ENCODE measurements at regions not wholly inside any gene's neighbourhood (a gene's known extent, or its start where the extent isn't known, plus 50 kb on each side); places are given as distances from the start of the nearest gene placed in this dataset.

DNA sequence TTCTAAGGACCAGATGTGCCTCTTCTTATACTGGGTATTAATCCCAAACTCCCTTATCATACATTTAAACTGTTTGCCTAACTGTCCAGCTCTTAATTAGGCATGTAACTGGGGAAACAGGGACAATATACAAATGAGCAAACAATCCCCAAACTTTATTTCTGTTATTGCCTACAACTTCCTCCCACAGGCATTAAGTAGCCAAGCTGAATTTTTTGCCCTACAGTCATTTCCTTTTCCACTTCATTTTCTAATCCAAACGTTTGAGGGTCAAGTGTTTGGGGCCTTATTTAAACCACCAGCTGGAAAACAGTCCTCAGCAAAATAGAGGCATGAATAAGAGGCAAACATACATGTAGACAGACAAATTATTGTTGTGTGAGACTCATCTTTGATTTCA, 77.4 kb upstream of the CCL2 start:
- H3K4me1 Mint-ChIP-seq: no peaks in the 10 kb centered on the region
- H3K9me3 Mint-ChIP-seq: no peaks in the 10 kb centered on the region
- H3K36me3 Mint-ChIP-seq: no peaks in the 10 kb centered on the region
- peaks cover 1 to 4% (median 4%) of the 10 kb centered on the region in 3 donors for H3K27me3 Mint-ChIP-seq (ENCODE audit: low read depth in 3 of 3)
- no peak overlapping the region for H3K4me3 Mint-ChIP-seq
- DNase-seq: no peak
- no peak overlapping the region for H3K27ac Mint-ChIP-seq

- H3K9me3 Mint-ChIP-seq: no peaks in the 10 kb centered on the region
- no peak for DNase-seq
- no peaks in the 10 kb centered on the region for H3K4me1 Mint-ChIP-seq
- H3K27ac Mint-ChIP-seq: no peak overlapping the region
- H3K36me3 Mint-ChIP-seq: no peaks in the 10 kb centered on the region
- peaks cover 3 to 4% (median 4%) of the 10 kb centered on the region in 3 donors for H3K27me3 Mint-ChIP-seq (ENCODE audit: low read depth in 3 of 3)
- H3K4me3 Mint-ChIP-seq: no peak overlapping the region
Observed at GRCh38 chr17:34178092-34178491, 77.0 kb upstream of the CCL2 start.

DNA sequence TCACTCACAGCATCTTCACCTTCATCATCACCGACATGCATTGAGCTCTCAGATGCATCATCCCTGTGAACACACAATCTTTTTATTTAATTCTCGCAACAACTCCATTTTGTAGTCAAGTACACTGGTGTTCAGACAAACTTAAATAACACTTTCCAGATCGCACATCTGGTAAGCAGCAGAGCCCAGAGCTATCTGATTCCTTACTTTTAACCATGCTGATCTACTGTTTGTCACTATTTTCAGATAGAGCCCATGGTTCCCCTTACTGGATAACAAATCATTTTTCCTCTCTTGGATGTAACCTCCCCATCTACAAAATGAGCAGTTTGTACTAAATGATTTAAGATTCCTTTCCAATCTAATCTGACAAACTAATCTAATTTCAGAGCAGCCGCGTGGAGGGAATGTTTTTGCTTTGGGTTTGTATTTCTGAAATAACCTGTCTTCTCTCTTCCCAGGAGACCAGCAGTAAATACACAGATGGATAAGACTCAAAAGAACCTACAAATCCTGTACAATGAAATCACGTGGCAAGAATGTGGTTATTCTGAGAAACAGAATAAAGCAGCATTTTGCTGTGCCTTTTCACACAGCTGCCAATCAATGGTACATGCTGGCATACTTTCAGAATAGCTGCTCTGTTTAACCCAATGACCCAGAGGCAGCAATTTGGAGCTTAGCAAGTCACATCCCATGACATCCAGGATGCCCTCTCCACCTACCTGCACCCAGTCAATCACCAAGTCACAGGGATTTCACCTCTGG, 72.9 kb upstream of the CCL2 start:
- H3K27ac Mint-ChIP-seq: no peak overlapping the region
- no peak overlapping the region for H3K4me3 Mint-ChIP-seq
- peaks cover 4 to 10% (median 6%) of the 10 kb centered on the region in 3 donors for H3K27me3 Mint-ChIP-seq (ENCODE audit: low read depth in 3 of 3)
- no peaks in the 10 kb centered on the region for H3K4me1 Mint-ChIP-seq
- no peaks in the 10 kb centered on the region for H3K9me3 Mint-ChIP-seq
- no peak for DNase-seq
- H3K36me3 Mint-ChIP-seq: no peaks in the 10 kb centered on the region

GRCh38 chr17:34195987-34196386, 59.1 kb upstream of the CCL2 start:
- Mint-ChIP-seq H3K27me3 (ENCODE audit: low read depth in 3 of 3) (peaks cover 2 to 4% (median 4%) of the 10 kb centered on the region in 3 donors), H3K9me3 (no peaks in the 10 kb centered on the region), H3K27ac (no peak overlapping the region), H3K4me3 (no peak overlapping the region), H3K4me1 (no peaks in the 10 kb centered on the region), H3K36me3 (no peaks in the 10 kb centered on the region)
- DNase-seq: no peak

GRCh38 chr17:34198519-34198918, 56.6 kb upstream of the CCL2 start:
- peaks cover 2 to 4% (median 4%) of the 10 kb centered on the region in 3 donors for H3K27me3 Mint-ChIP-seq (ENCODE audit: low read depth in 3 of 3)
- no peaks in the 10 kb centered on the region for H3K36me3 Mint-ChIP-seq
- no peak overlapping the region for H3K4me3 Mint-ChIP-seq
- H3K9me3 Mint-ChIP-seq: no peaks in the 10 kb centered on the region
- H3K27ac Mint-ChIP-seq: no peak overlapping the region
- DNase-seq: no peak
- no peaks in the 10 kb centered on the region for H3K4me1 Mint-ChIP-seq

GRCh38 chr17:34199454-34199853, 55.6 kb upstream of the CCL2 start:
- Mint-ChIP-seq H3K4me1 (no peaks in the 10 kb centered on the region), H3K27ac (no peak overlapping the region), H3K4me3 (no peak overlapping the region), H3K27me3 (ENCODE audit: low read depth in 3 of 3) (peaks cover 2 to 4% (median 4%) of the 10 kb centered on the region in 3 donors), H3K36me3 (no peaks in the 10 kb centered on the region), H3K9me3 (no peaks in the 10 kb centered on the region)
- peak in 1 of 3 donors; percentile 0 for DNase-seq

GRCh38 chr17:34199932-34200534, 55.1 kb upstream of the CCL2 start:
- Mint-ChIP-seq H3K4me1 (no peaks in the 10 kb centered on the region), H3K9me3 (no peaks in the 10 kb centered on the region), H3K4me3 (no peak overlapping the region), H3K27ac (no peak overlapping the region), H3K36me3 (no peaks in the 10 kb centered on the region), H3K27me3 (ENCODE audit: low read depth in 3 of 3) (peaks cover 2 to 4% (median 4%) of the 10 kb centered on the region in 3 donors)
- peak; percentile 54 to 60 (median 55) for DNase-seq

DNA sequence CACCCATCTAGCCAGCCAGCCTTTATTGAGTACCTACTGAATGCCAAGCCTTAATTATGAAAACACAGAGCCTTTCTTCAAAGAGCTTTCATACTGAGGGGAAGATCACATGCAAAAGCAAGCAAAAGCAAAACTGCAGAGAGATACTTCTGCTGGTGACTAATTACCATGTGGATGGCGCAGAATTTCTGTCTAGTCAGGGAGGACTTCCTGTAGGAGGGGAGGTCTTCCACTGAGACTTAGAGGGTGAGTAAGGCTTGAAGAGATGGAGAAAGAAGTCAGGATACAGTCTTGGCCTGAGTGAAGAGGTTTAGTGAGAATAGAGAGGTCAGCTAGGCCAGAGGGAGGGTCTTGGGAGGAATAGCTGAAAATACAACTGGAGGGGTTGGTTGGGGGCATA, 53.9 kb upstream of the CCL2 start:
- Mint-ChIP-seq H3K4me1 (no peaks in the 10 kb centered on the region), H3K27ac (no peak overlapping the region), H3K9me3 (no peaks in the 10 kb centered on the region), H3K4me3 (no peak overlapping the region), H3K36me3 (no peaks in the 10 kb centered on the region), H3K27me3 (ENCODE audit: low read depth in 3 of 3) (peaks cover 2 to 9% (median 5%) of the 10 kb centered on the region in 3 donors)
- DNase-seq: no peak

DNA sequence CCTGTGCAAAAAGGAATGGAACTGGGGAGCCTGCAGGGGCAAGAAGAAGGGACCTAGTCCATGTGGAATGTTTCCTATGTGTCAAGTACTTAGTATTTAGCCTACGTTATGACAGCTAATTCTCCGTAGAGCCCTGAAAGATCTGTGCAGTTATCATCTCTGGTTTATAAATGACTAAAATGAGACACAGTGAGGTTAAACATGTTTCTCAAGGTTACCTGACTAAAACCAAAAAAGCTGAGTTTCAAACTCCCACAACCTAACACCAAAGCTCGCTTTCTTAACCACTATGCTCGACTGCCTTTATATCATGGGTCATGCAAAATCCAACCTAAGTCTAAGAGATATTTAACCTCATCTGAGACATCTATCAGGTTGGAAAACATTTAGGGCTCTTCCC, 53.3 kb upstream of the CCL2 start:
- Mint-ChIP-seq H3K36me3 (no peaks in the 10 kb centered on the region), H3K4me3 (no peak overlapping the region), H3K27ac (no peak overlapping the region), H3K9me3 (no peaks in the 10 kb centered on the region), H3K27me3 (ENCODE audit: low read depth in 3 of 3) (peaks cover 2 to 9% (median 5%) of the 10 kb centered on the region in 3 donors), H3K4me1 (no peaks in the 10 kb centered on the region)
- no peak for DNase-seq

GRCh38 chr17:34203018-34203638, 52.0 kb upstream of the CCL2 start:
- peaks cover 4 to 9% (median 5%) of the 10 kb centered on the region in 3 donors for H3K27me3 Mint-ChIP-seq (ENCODE audit: low read depth in 3 of 3)
- no peak overlapping the region for H3K27ac Mint-ChIP-seq
- no peaks in the 10 kb centered on the region for H3K9me3 Mint-ChIP-seq
- H3K4me3 Mint-ChIP-seq: no peak overlapping the region
- DNase-seq: no peak
- no peaks in the 10 kb centered on the region for H3K4me1 Mint-ChIP-seq
- no peaks in the 10 kb centered on the region for H3K36me3 Mint-ChIP-seq

- H3K4me3 Mint-ChIP-seq: no peak overlapping the region
- H3K27ac Mint-ChIP-seq: no peak overlapping the region
- no peaks in the 10 kb centered on the region for H3K4me1 Mint-ChIP-seq
Observed at GRCh38 chr17:34204402-34204801, 50.7 kb upstream of the CCL2 start.

More at GRCh38 chr17:34204402-34204801, 50.7 kb upstream of the CCL2 start:
- DNase-seq: no peak
- Mint-ChIP-seq H3K36me3 (no peaks in the 10 kb centered on the region), H3K9me3 (no peaks in the 10 kb centered on the region), H3K27me3 (ENCODE audit: low read depth in 3 of 3) (peaks cover 4 to 9% (median 5%) of the 10 kb centered on the region in 3 donors)

All from immature natural killer cell (primary cell).